ENCODE measurements at regions not wholly inside any gene's neighbourhood (a gene's known extent, or its start where the extent isn't known, plus 50 kb on each side); places are given as distances from the start of the nearest gene placed in this dataset.

DNA sequence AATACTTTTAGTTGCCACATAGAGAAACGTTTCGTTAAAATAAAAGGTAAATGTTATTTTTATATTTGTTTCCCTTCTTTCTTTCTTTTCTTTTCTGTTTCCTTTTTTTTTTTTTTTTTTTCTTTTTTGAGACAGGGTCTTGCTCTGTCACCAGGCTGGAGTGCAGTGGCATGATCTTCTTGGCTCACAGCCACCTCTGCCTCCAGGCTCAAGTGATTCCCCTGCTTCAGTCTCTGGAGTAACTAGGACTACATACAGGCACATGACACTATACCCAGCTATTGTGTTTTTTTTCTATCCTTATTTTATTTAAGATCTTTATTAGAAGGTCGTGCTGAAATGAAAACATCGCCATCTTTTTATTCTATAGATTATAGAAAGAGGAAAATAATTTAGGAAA, 661.8 kb upstream of the MBL2 start:
- no peak for TF ChIP-seq CTCF (IDR thresholded peaks at IDR 0.05; ENCODE audit: low read depth, low read length, missing control alignments)
- no peak for DNase-seq (ENCODE audit: extremely low read depth, low read depth)
- no peak overlapping the region for H3K4me3 ChIP-seq (replicated peaks; ENCODE audit: low read depth, low read length)

DNA sequence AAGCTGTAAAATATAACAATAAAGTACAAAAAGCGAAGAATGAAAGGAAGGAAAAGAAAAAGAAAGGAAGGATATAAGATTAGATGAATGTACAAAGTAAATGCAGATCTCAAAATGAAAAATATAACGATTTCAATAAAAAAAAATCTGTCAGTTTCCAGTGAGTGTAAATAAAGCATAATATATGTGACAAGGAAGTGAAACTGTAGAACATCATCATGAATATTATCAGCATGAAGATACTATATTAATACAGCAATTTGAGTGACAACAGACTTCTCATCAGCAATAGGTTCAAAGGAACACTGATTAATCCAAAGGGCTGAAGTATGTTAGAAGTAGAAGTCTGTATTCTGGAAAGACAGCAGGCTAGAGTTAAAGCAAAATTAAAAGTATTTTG, 659.5 kb upstream of the MBL2 start:
- no peak for TF ChIP-seq CTCF (IDR thresholded peaks at IDR 0.05; ENCODE audit: low read depth, low read length, missing control alignments)
- no peak overlapping the region for H3K4me3 ChIP-seq (replicated peaks; ENCODE audit: low read depth, low read length)
- DNase-seq (ENCODE audit: extremely low read depth, low read depth), result no peak

GRCh38 chr10:53430974-53431373, 658.4 kb upstream of the MBL2 start:
- no peak for DNase-seq (ENCODE audit: extremely low read depth, low read depth)
- no peak for TF ChIP-seq CTCF (IDR thresholded peaks at IDR 0.05; ENCODE audit: low read depth, low read length, missing control alignments)
- no peak overlapping the region for H3K4me3 ChIP-seq (replicated peaks; ENCODE audit: low read depth, low read length)

DNA sequence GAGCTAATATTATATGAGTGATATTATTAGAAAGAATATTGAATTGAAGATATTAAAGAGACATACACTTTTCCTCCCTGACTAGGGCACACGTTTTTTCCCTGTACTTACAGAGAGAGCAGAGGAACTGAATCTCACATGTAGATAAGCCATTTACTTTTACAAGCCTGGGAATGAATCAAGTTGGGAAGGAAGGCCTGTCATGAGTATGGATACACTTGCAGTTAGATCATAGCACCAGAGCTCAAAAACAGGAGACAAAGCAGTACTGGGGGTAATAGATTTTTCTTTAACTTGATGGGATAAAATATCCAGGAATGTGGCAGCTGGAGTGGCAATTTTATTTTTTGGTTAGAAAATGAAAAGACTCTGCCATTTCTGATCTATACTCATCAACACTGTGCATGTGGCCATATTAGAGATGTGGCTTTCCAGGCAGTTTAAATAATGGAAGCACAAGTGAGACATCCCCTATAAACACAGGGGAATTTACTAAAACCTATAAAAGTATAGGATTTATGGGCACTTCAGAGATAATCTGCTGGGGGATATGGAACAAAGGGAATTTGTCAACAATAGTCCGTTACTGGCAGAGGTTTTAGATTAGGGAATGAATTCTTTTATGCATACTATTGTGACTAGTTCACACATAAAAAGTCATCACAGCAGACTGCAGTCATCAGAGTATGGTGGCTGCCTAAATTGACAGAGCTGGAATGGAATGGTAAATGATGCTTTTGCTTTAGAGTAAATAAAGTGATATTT, 657.7 kb upstream of the MBL2 start:
- no peak for DNase-seq (ENCODE audit: extremely low read depth, low read depth)
- H3K4me3 ChIP-seq (replicated peaks; ENCODE audit: low read depth, low read length), result no peak overlapping the region
- TF ChIP-seq CTCF (IDR thresholded peaks at IDR 0.05; ENCODE audit: low read depth, low read length, missing control alignments), result no peak

DNA sequence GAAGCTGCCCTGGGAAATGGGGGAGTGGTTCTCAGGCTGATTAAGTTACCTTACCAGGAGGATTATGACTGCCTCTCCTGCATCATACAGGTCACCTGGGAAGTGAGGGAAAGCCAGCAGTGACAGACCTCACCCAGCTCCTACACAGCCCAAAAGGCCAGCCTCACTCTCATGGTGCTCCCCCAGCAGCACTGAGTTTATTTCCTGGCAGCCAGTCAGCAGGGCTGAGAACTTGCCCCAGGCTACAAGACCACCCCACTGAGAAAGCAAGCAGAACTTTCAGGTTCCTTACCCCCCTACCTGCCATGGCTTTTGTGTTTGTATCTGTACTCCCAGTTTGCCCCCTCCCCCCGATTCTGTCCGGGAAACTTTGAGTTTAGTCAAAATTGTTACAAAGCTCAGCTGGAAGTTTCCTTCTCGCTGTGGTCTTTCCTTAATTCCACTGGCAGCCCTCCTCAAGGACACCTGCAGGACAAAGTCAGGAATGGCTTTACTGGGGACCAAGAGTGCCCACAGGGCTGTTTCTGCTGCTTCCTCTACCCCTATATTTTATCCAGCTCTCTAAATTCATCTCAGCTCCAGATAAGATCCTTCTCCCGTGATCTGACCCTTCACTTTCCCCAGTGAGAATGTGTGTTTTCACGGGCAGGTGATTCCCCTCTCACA, 649.8 kb upstream of the MBL2 start:
- DNase-seq (ENCODE audit: extremely low read depth, low read depth), result no peak
- H3K4me3 ChIP-seq (replicated peaks; ENCODE audit: low read depth, low read length), result no peak overlapping the region
- no peak for TF ChIP-seq CTCF (IDR thresholded peaks at IDR 0.05; ENCODE audit: low read depth, low read length, missing control alignments)

DNA sequence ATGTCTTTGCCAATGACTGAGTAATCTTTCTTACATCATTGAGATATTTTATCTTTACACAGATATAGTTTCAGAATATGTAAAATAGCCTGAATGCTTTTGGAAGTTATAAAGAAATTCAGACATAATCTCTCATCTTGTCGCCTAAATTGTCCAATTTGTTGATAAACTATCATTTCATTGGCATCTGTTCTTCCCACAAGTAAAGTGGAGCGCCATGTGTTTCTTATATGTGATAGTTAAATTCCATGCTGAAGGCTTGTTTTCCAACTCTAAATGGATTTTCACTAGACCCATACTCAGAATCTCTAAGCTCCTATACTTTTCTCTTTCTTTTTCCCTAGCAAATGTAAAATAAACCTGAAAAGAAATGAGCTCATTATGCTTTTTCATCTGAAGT, 640.1 kb upstream of the MBL2 start:
- TF ChIP-seq CTCF (IDR thresholded peaks at IDR 0.05; ENCODE audit: low read depth, low read length, missing control alignments), result no peak
- no peak for DNase-seq (ENCODE audit: extremely low read depth, low read depth)
- H3K4me3 ChIP-seq (replicated peaks; ENCODE audit: low read depth, low read length), result no peak overlapping the region

All from HFF-Myc (cell line).